PC-9 (cell line): ENCODE measurements at regions not wholly inside any gene's neighbourhood (a gene's known extent, or its start where the extent isn't known, plus 50 kb on each side); places are given as distances from the start of the nearest gene placed in this dataset.

ENCODE experiments used
- CTCF ChIP-seq: fragments of 200-600 bp; sonication (generic); conservative IDR thresholded peaks from 2 replicates; pipeline ENCODE4 v1.6.1; 2017; ENCODE audit warnings: mixed run types, antibody characterized with exemption, mild to moderate bottlenecking, moderate library complexity
- EZH2 ChIP-seq: fragments of 200-600 bp; sonication (generic); IDR thresholded peaks from 2 replicates; pipeline ENCODE4 v1.8.0; 2017; ENCODE audit warnings: antibody characterized with exemption, low read depth

GRCh38 chr3:29183346-29184087 is 97.4 kb upstream of the RBMS3 start:
- TF ChIP-seq CTCF (no peak), EZH2 (no peak)
